ENCODE measurements at regions not wholly inside any gene's neighbourhood (a gene's known extent, or its start where the extent isn't known, plus 50 kb on each side); places are given as distances from the start of the nearest gene placed in this dataset.

GRCh38 chr15:93291380-93291779, 202.4 kb upstream of the RGMA start:
- ChIA-PET CTCF (no interaction called here), RAD21 (ENCODE audit: unreplicated experiment) (no interaction called here), SMC1A (ENCODE audit: uncharacterized antibody, unreplicated experiment) (interaction anchor here (0.9 kb wide), 1 partner anchor 16 kb away, joined by 4 read pairs; no protein-coding TSS in a partner anchor), POLR2A (no interaction called here)
- no peaks in the 10 kb centered on the region for H3K4me1 ChIP-seq (ENCODE audit: control insufficient read depth, insufficient read depth, low read length)
- H4K20me1 ChIP-seq (ENCODE audit: control insufficient read depth, insufficient read depth) = no peaks in the 10 kb centered on the region
- 58% methylated on average over 5 of the region's 5 CpGs for WGBS (ENCODE audit: insufficient coverage, insufficient replicate concordance, low lambda C conversion rate, missing lambda C conversion rate)
- H3K27me3 ChIP-seq (replicated peaks in 1 of 2; ENCODE audit: control insufficient read depth in 2 of 2, insufficient read depth in 2 of 2, low read length in 1 of 2) = 0 out of 4 replicates have a peak, but pooled peaks cover 0 to 1% of the 10 kb centered on the region in 2 experiments
- in situ Hi-C loops (cut with MboI) (no loop called here), intact Hi-C loops (cut with micrococcal nuclease; ENCODE audit: unreplicated experiment) (no loop called here)
- TF ChIP-seq NRF1 (conservative IDR thresholded peaks at IDR 0.05; ENCODE audit: low read depth, low read length) (no peak), STAT1 (conservative IDR thresholded peaks at IDR 0.05) (no peak), TBL1XR1 (IDR thresholded peaks at IDR 0.05; ENCODE audit: low read depth, low read length) (no peak), SMAD5 (IDR thresholded peaks at IDR 0.05; ENCODE audit: low read depth) (no peak), ZSCAN29 (IDR thresholded peaks at IDR 0.05) (no peak), IRF5 (IDR thresholded peaks at IDR 0.05; ENCODE audit: borderline replicate concordance) (no peak), ATF2 (IDR thresholded peaks at IDR 0.05; ENCODE audit: low read length) (no peak)
- H3K79me2 ChIP-seq (ENCODE audit: control insufficient read depth, insufficient read depth, low read length) = no peaks in the 10 kb centered on the region
- no peaks in the 10 kb centered on the region for H3K9me3 ChIP-seq (replicated peaks; ENCODE audit: control insufficient read depth, insufficient read depth, low read length)
- H3K9ac ChIP-seq (ENCODE audit: control insufficient read depth, insufficient read depth, low read length) = no peak overlapping the region
- no TSS peak for BruUV-seq (replicated peaks)
- no peak for ATAC-seq
- H3K4me2 ChIP-seq (ENCODE audit: control insufficient read depth, insufficient read depth) = no peak overlapping the region
- H2AFZ ChIP-seq (ENCODE audit: control insufficient read depth, low read depth, low read length) = no peak overlapping the region
- no peak overlapping the region for H3K27ac ChIP-seq (ENCODE audit: control insufficient read depth, insufficient read depth)
- H3K36me3 ChIP-seq (ENCODE audit: control insufficient read depth in 2 of 2, insufficient read depth in 2 of 2, low read length in 1 of 2) = no peaks in the 10 kb centered on the region
- DNase-seq (ENCODE audit: low read depth, low spot score) = no peak
- no peak for FAIRE-seq
- no peak overlapping the region for H3K4me3 ChIP-seq

All from GM12878 (cell line).